Upper lobe of right lung (tissue), 1 donor: ENCODE measurements at regions not wholly inside any gene's neighbourhood (a gene's known extent, or its start where the extent isn't known, plus 50 kb on each side); places are given as distances from the start of the nearest gene placed in this dataset.

Source experiments
- ATAC-seq: fragments of 200-7000 bp; cut with Tn5 transposase; one replicate; pipeline ENCODE4 v1.9.1; 2020; ENCODE audit warnings: mild to moderate bottlenecking, moderate library complexity
- DNase-seq: peaks from one replicate; pipeline ENCODE4 v3.0.0-alpha.2; 2020
- H3K27ac ChIP-seq: fragments of 200-600 bp; one replicate; pipeline ENCODE4 v1.8.0; 2022
- H3K27me3 ChIP-seq: fragments of 200-600 bp; one replicate; pipeline ENCODE4 v1.8.0; 2022; ENCODE audit warnings: mild to moderate bottlenecking
- H3K36me3 ChIP-seq: fragments of 200-600 bp; one replicate; pipeline ENCODE4 v1.8.0; 2022
- H3K4me1 ChIP-seq: fragments of 200-600 bp; one replicate; pipeline ENCODE4 v1.8.0; 2022
- H3K4me3 ChIP-seq: fragments of 200-600 bp; one replicate; pipeline ENCODE4 v1.8.0; 2022; ENCODE audit warnings: mild to moderate bottlenecking
- H3K9me3 ChIP-seq: fragments of 200-600 bp; one replicate; pipeline ENCODE4 v1.8.0; 2022
- CTCF ChIP-seq: fragments of 200-600 bp; IDR thresholded peaks from one replicate; pipeline ENCODE4 v1.8.0; 2022; ENCODE audit warnings: antibody characterized with exemption
- intact Hi-C: fragments of 100-400 bp; cut with DNase I; formaldehyde crosslinking; loops from one replicate; pipeline ENCODE4 v1.11.0; 2022
- donor health status: DM: no; HTN: yes; CAD: no; lungs with severe emphysema.

- Histone ChIP-seq H3K27me3 (no peaks in the 10 kb centered on the region), H3K9me3 (no peaks in the 10 kb centered on the region), H3K36me3 (no peaks in the 10 kb centered on the region), H3K27ac (no peak overlapping the region), H3K4me3 (no peak overlapping the region), H3K4me1 (no peaks in the 10 kb centered on the region)
- DNase-seq (no peak), ATAC-seq (no peak)
- intact Hi-C loops, result no loop called here
- no peak for TF ChIP-seq CTCF
Observed at GRCh38 chr20:48192109-48192508, 406.8 kb upstream of the SULF2 start.

- Histone ChIP-seq H3K4me1 (no peaks in the 10 kb centered on the region), H3K36me3 (no peaks in the 10 kb centered on the region), H3K4me3 (no peak overlapping the region), H3K9me3 (no peaks in the 10 kb centered on the region), H3K27me3 (no peaks in the 10 kb centered on the region), H3K27ac (no peak overlapping the region)
- DNase-seq (no peak), ATAC-seq (no peak)
- no peak for TF ChIP-seq CTCF
- intact Hi-C loops, result no loop called here
Observed at GRCh38 chr20:48191200-48191599, 405.9 kb upstream of the SULF2 start.

- intact Hi-C loops, result no loop called here
- no peaks in the 10 kb centered on the region for H3K4me1 ChIP-seq
- no peak for TF ChIP-seq CTCF
Observed at GRCh38 chr20:48190757-48191156, 405.5 kb upstream of the SULF2 start.

GRCh38 chr20:48189181-48189580 lies 403.9 kb upstream of the SULF2 start:
- intact Hi-C loops, result no loop called here
- DNase-seq (no peak), ATAC-seq (no peak)
- no peak overlapping the region for H3K27ac ChIP-seq
- H3K27me3 ChIP-seq, result no peaks in the 10 kb centered on the region
- H3K36me3 ChIP-seq, result no peaks in the 10 kb centered on the region
- no peak for TF ChIP-seq CTCF
- H3K9me3 ChIP-seq, result no peaks in the 10 kb centered on the region
- no peak overlapping the region for H3K4me3 ChIP-seq
- no peaks in the 10 kb centered on the region for H3K4me1 ChIP-seq

More at GRCh38 chr20:48190757-48191156, 405.5 kb upstream of the SULF2 start:
- no peak overlapping the region for H3K27ac ChIP-seq
- H3K36me3 ChIP-seq, result no peaks in the 10 kb centered on the region
- no peaks in the 10 kb centered on the region for H3K9me3 ChIP-seq
- H3K27me3 ChIP-seq, result no peaks in the 10 kb centered on the region
- H3K4me3 ChIP-seq, result no peak overlapping the region
- no peak for DNase-seq
- no peak for ATAC-seq

GRCh38 chr20:48187851-48188250 lies 402.6 kb upstream of the SULF2 start:
- ATAC-seq, result no peak
- H3K4me1 ChIP-seq, result no peaks in the 10 kb centered on the region

More at GRCh38 chr20:48187851-48188250, 402.6 kb upstream of the SULF2 start:
- no peaks in the 10 kb centered on the region for H3K36me3 ChIP-seq
- DNase-seq, result no peak
- H3K4me3 ChIP-seq, result no peak overlapping the region
- H3K9me3 ChIP-seq, result no peaks in the 10 kb centered on the region
- intact Hi-C loops, result no loop called here
- TF ChIP-seq CTCF, result no peak
- H3K27me3 ChIP-seq, result no peaks in the 10 kb centered on the region
- H3K27ac ChIP-seq, result no peak overlapping the region
